DOHH2 (cell line): ENCODE measurements at regions not wholly inside any gene's neighbourhood (a gene's known extent, or its start where the extent isn't known, plus 50 kb on each side); places are given as distances from the start of the nearest gene placed in this dataset.

Experiments
- CTCF ChIP-seq: fragments of 200-600 bp; sonication (generic); IDR thresholded peaks from one replicate; pipeline ENCODE4 v1.5.1; 2014; ENCODE audit warnings: antibody characterized with exemption, mild to moderate bottlenecking, low read depth, low read length; ENCODE audit not compliant: poor library complexity, severe bottlenecking
- EZH2phosphoT487 ChIP-seq: fragments of 200-600 bp; sonication (generic); IDR thresholded peaks from 2 replicates; pipeline ENCODE4 v1.6.1; 2017; ENCODE audit warnings: borderline replicate concordance, mild to moderate bottlenecking, antibody characterized with exemption, low read length, moderate library complexity, mixed read lengths

DNA sequence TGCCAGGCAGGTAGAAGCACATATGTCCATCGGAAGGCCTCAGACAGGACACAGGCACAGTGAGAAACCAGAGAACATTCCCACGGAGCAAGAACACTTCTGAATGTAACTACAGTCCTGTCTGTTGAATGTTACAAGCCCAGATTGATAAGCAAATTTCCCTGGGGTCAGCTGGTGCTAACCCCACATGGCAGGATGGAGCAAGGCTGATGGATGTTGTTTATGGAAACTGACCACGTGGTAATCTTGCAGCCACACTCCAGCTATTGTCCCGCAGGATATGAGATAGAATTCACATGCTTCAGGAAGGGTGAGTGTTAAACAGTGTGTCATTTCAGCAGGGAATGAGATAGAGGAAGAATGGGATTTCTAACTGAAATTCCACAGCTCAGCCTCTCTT lies 138.8 kb upstream of the COPS8 start:
- TF ChIP-seq CTCF (no peak), EZH2phosphoT487 (no peak)
